ENCODE measurements at regions not wholly inside any gene's neighbourhood (a gene's known extent, or its start where the extent isn't known, plus 50 kb on each side); places are given as distances from the start of the nearest gene placed in this dataset.

DNA sequence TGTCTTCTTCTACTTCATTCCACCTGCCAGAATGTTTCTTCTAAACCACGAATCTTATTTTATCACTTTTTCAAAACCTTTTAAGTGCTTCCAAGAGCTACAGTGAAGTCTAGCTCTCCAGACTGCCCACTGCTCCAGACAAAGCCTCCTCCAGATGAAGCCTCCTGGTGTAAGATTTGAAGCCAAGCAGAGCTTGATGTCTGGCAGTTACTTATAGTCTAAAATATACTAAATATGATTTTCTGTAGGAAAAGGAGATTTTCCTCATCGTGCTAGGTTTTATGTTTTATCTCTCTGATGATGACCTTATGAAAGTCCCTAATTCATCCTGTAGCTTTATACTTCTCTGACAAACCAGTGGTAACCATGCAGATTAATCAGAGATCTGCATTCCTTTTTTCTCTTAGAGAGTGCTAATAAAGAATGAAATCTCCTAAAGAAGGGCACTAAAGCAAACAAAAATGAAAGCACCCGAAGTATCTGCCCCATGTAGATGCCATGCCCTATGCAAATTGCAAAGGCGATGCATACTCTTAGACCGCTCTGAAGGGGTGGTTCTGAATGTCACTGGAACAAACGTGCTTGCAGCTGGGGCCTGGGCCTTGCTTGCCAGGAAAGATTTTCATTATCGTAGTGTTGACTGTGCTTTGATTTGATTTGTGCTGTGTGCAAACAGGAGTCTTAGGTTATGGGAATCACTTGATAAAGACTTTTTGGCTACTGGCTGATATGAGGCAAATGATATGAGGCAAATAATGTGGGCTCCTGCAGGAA is 314.2 kb downstream of the PID1 start:
- CTCF ChIA-PET (ENCODE audit: partially characterized antibody), result no interaction called here
- H3K36me3 ChIP-seq (ENCODE audit: insufficient read depth, low read length), result no peaks in the 10 kb centered on the region
- DNase-seq, result no peak
- H3K27me3 Mint-ChIP-seq, result no peaks in the 10 kb centered on the region
- no peaks in the 10 kb centered on the region for H3K9me3 ChIP-seq (ENCODE audit: control insufficient read depth in 1 of 2, low read length in 2 of 2)
- H3K4me1 Mint-ChIP-seq, result no peaks in the 10 kb centered on the region
- POLR2A ChIA-PET (ENCODE audit: partially characterized antibody), result no interaction called here
- no peak overlapping the region for H3K27ac ChIP-seq (ENCODE audit: low read depth, low read length)
- no peak overlapping the region for H3K4me3 Mint-ChIP-seq
- H3K36me3 Mint-ChIP-seq, result no peaks in the 10 kb centered on the region
- no peak overlapping the region for H3K4me3 ChIP-seq (ENCODE audit: low read length in 2 of 2)
- intact Hi-C loops (cut with micrococcal nuclease), result no loop called here
- H3K9me3 Mint-ChIP-seq, result peaks cover 0 to 9% (median 4%) of the 10 kb centered on the region in 8 donors
- no peak overlapping the region for H3K27ac Mint-ChIP-seq
- H3K27me3 ChIP-seq (ENCODE audit: insufficient read depth, low read length), result no peaks in the 10 kb centered on the region
- no peaks in the 10 kb centered on the region for H3K4me1 ChIP-seq (ENCODE audit: insufficient read depth, low read length)

- no peak overlapping the region for H3K4me3 Mint-ChIP-seq
- no peak overlapping the region for H3K27ac Mint-ChIP-seq
- no peaks in the 10 kb centered on the region for H3K36me3 ChIP-seq (ENCODE audit: insufficient read depth, low read length)
- no peaks in the 10 kb centered on the region for H3K9me3 ChIP-seq (ENCODE audit: control insufficient read depth in 1 of 2, low read length in 2 of 2)
- intact Hi-C loops (cut with micrococcal nuclease), result loop anchor here (5.0 kb wide), 1 partner anchor 312 kb away; no protein-coding TSS in a partner anchor
- no peaks in the 10 kb centered on the region for H3K36me3 Mint-ChIP-seq
- ChIA-PET POLR2A (ENCODE audit: partially characterized antibody) (no interaction called here), CTCF (ENCODE audit: partially characterized antibody) (no interaction called here)
- H3K9me3 Mint-ChIP-seq, result peaks cover 0 to 10% (median 4%) of the 10 kb centered on the region in 8 donors
- H3K4me3 ChIP-seq (ENCODE audit: low read length in 2 of 2), result no peak overlapping the region
- H3K27ac ChIP-seq (ENCODE audit: low read depth, low read length), result no peak overlapping the region
- no peaks in the 10 kb centered on the region for H3K27me3 ChIP-seq (ENCODE audit: insufficient read depth, low read length)
- H3K4me1 ChIP-seq (ENCODE audit: insufficient read depth, low read length), result no peaks in the 10 kb centered on the region
- H3K27me3 Mint-ChIP-seq, result no peaks in the 10 kb centered on the region
- no peak for DNase-seq
- no peaks in the 10 kb centered on the region for H3K4me1 Mint-ChIP-seq
Measured at GRCh38 chr2:228949831-228950230, 321.3 kb downstream of the PID1 start.

- H3K27me3 Mint-ChIP-seq, result no peaks in the 10 kb centered on the region
- Histone ChIP-seq H3K9me3 (ENCODE audit: control insufficient read depth in 1 of 2, low read length in 2 of 2) (no peaks in the 10 kb centered on the region), H3K4me3 (ENCODE audit: low read length in 2 of 2) (no peak overlapping the region), H3K27me3 (ENCODE audit: insufficient read depth, low read length) (no peaks in the 10 kb centered on the region), H3K27ac (ENCODE audit: low read depth, low read length) (no peak overlapping the region), H3K4me1 (ENCODE audit: insufficient read depth, low read length) (no peaks in the 10 kb centered on the region), H3K36me3 (ENCODE audit: insufficient read depth, low read length) (no peaks in the 10 kb centered on the region)
- DNase-seq, result no peak
- H3K4me1 Mint-ChIP-seq, result no peaks in the 10 kb centered on the region
- H3K4me3 Mint-ChIP-seq, result peak overlapping the region in 1 of 8 donors; percentile 62
- no peaks in the 10 kb centered on the region for H3K36me3 Mint-ChIP-seq
- intact Hi-C loops (cut with micrococcal nuclease), result no loop called here
- ChIA-PET POLR2A (ENCODE audit: partially characterized antibody) (no interaction called here), CTCF (ENCODE audit: partially characterized antibody) (no interaction called here)
- H3K9me3 Mint-ChIP-seq, result peaks cover 0 to 15% (median 5%) of the 10 kb centered on the region in 8 donors
- no peak overlapping the region for H3K27ac Mint-ChIP-seq
Measured at GRCh38 chr2:228945710-228946109, 325.4 kb downstream of the PID1 start.

DNA sequence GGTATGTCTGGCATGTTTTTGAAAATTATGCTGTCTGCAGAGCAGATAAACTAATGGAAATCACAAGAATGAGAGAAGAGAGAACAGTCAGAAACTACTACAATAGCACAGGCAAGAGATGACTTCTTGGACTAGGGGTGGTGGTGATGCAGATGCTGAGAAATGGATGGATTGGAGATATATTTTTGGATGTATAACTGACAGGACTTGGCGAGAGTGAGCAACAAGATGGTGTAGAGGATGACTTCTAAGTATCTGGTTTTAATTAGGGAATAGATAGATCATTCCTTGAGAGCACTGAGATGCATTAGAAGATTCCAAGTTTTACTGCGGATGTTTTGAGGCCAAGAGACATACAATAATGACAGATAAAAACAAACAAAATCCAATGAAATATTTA is 328.2 kb downstream of the PID1 start:
- Histone ChIP-seq H3K27me3 (ENCODE audit: insufficient read depth, low read length) (no peaks in the 10 kb centered on the region), H3K9me3 (ENCODE audit: control insufficient read depth in 1 of 2, low read length in 2 of 2) (no peaks in the 10 kb centered on the region), H3K27ac (ENCODE audit: low read depth, low read length) (no peak overlapping the region), H3K36me3 (ENCODE audit: insufficient read depth, low read length) (no peaks in the 10 kb centered on the region), H3K4me3 (ENCODE audit: low read length in 2 of 2) (no peak overlapping the region), H3K4me1 (ENCODE audit: insufficient read depth, low read length) (no peaks in the 10 kb centered on the region)
- no peak overlapping the region for H3K27ac Mint-ChIP-seq
- no peaks in the 10 kb centered on the region for H3K36me3 Mint-ChIP-seq
- no peak for DNase-seq
- H3K9me3 Mint-ChIP-seq, result peaks cover 0 to 20% (median 6%) of the 10 kb centered on the region in 8 donors
- ChIA-PET POLR2A (ENCODE audit: partially characterized antibody) (no interaction called here), CTCF (ENCODE audit: partially characterized antibody) (no interaction called here)
- H3K4me3 Mint-ChIP-seq, result no peak overlapping the region
- intact Hi-C loops (cut with micrococcal nuclease), result no loop called here
- H3K27me3 Mint-ChIP-seq, result no peaks in the 10 kb centered on the region
- H3K4me1 Mint-ChIP-seq, result no peaks in the 10 kb centered on the region

GRCh38 chr2:228938629-228939028 is 332.5 kb downstream of the PID1 start:
- Histone ChIP-seq H3K27ac (ENCODE audit: low read depth, low read length) (no peak overlapping the region), H3K4me3 (ENCODE audit: low read length in 2 of 2) (no peak overlapping the region), H3K36me3 (ENCODE audit: insufficient read depth, low read length) (no peaks in the 10 kb centered on the region), H3K27me3 (ENCODE audit: insufficient read depth, low read length) (no peaks in the 10 kb centered on the region), H3K4me1 (ENCODE audit: insufficient read depth, low read length) (no peaks in the 10 kb centered on the region), H3K9me3 (ENCODE audit: control insufficient read depth in 1 of 2, low read length in 2 of 2) (no peaks in the 10 kb centered on the region)
- no peaks in the 10 kb centered on the region for H3K36me3 Mint-ChIP-seq
- CTCF ChIA-PET (ENCODE audit: partially characterized antibody), result no interaction called here
- peaks cover 2 to 23% (median 10%) of the 10 kb centered on the region in 8 donors for H3K9me3 Mint-ChIP-seq
- H3K27ac Mint-ChIP-seq, result no peak overlapping the region
- no peak overlapping the region for H3K4me3 Mint-ChIP-seq
- intact Hi-C loops (cut with micrococcal nuclease), result no loop called here
- H3K27me3 Mint-ChIP-seq, result no peaks in the 10 kb centered on the region
- no peaks in the 10 kb centered on the region for H3K4me1 Mint-ChIP-seq
- POLR2A ChIA-PET (ENCODE audit: partially characterized antibody), result no interaction called here
- DNase-seq, result no peak

DNA sequence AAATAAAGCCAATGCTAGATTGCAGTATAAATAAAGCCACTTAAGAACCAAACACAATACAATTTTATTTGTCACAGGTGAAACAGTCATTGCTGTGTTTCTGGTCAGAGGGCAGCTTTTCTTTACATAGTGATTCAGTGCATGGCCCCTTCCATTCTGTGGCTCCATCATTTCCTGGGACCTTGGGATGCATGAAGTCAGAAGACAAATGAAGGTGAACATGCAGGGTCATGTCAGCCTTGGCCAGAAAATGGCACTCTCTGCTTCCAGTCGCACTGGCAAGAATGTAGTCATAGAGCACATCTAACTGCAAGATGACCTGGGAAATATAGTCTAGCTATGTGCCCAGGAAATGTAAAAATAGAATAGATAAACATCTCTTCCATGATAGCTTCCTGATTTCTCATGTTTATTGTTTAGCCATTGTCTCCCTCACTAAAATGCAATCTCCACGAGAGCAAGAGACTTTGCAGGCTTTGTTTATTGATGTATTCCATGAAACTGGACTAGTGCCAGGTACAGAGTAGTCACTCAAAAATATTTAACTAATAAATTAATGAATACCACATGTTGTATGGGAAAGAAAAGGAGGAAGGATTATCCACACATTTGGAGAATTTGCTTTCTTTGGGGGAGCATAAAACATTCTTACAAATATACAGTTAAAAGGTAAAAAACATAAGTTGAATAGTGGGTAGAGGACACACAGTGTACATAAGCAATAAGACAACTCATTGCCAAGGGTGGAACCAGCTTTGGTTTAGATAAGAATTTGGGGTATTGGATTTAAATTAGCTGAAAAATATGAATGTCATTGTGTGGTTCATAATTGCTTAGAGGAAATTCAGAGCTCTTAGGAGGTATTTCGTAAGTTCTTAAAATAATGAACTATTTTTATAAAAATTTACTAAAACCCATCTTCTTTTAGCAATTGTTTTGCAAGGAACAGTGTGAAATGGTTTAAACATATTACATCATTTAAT is 343.8 kb downstream of the PID1 start:
- H3K4me3 Mint-ChIP-seq, result no peak overlapping the region

GRCh38 chr2:228919808-228920207 is 351.3 kb downstream of the PID1 start:
- H3K4me1 Mint-ChIP-seq, result no peaks in the 10 kb centered on the region
- intact Hi-C loops (cut with micrococcal nuclease), result no loop called here
- peaks cover 0 to 13% (median 0%) of the 10 kb centered on the region in 8 donors for H3K9me3 Mint-ChIP-seq
- no peak for DNase-seq
- no peak overlapping the region for H3K4me3 Mint-ChIP-seq
- no peaks in the 10 kb centered on the region for H3K27me3 Mint-ChIP-seq
- no peaks in the 10 kb centered on the region for H3K27me3 ChIP-seq (ENCODE audit: insufficient read depth, low read length)
- no peaks in the 10 kb centered on the region for H3K36me3 ChIP-seq (ENCODE audit: insufficient read depth, low read length)
- H3K36me3 Mint-ChIP-seq, result no peaks in the 10 kb centered on the region
- CTCF ChIA-PET (ENCODE audit: partially characterized antibody), result no interaction called here
- no peaks in the 10 kb centered on the region for H3K9me3 ChIP-seq (ENCODE audit: control insufficient read depth in 1 of 2, low read length in 2 of 2)
- no peak overlapping the region for H3K4me3 ChIP-seq (ENCODE audit: low read length in 2 of 2)
- no peak overlapping the region for H3K27ac ChIP-seq (ENCODE audit: low read depth, low read length)
- no peaks in the 10 kb centered on the region for H3K4me1 ChIP-seq (ENCODE audit: insufficient read depth, low read length)
- no peak overlapping the region for H3K27ac Mint-ChIP-seq
- POLR2A ChIA-PET (ENCODE audit: partially characterized antibody), result no interaction called here

More for the DNA sequence above, 343.8 kb downstream of the PID1 start:
- intact Hi-C loops (cut with micrococcal nuclease), result no loop called here
- Histone ChIP-seq H3K27me3 (ENCODE audit: insufficient read depth, low read length) (no peaks in the 10 kb centered on the region), H3K4me3 (ENCODE audit: low read length in 2 of 2) (no peak overlapping the region), H3K36me3 (ENCODE audit: insufficient read depth, low read length) (no peaks in the 10 kb centered on the region), H3K4me1 (ENCODE audit: insufficient read depth, low read length) (no peaks in the 10 kb centered on the region), H3K9me3 (ENCODE audit: control insufficient read depth in 1 of 2, low read length in 2 of 2) (no peaks in the 10 kb centered on the region), H3K27ac (ENCODE audit: low read depth, low read length) (no peak overlapping the region)
- no peaks in the 10 kb centered on the region for H3K4me1 Mint-ChIP-seq
- H3K27me3 Mint-ChIP-seq, result no peaks in the 10 kb centered on the region
- ChIA-PET POLR2A (ENCODE audit: partially characterized antibody) (no interaction called here), CTCF (ENCODE audit: partially characterized antibody) (no interaction called here)
- no peak for DNase-seq
- H3K36me3 Mint-ChIP-seq, result no peaks in the 10 kb centered on the region
- peaks cover 4 to 17% (median 8%) of the 10 kb centered on the region in 8 donors for H3K9me3 Mint-ChIP-seq
- no peak overlapping the region for H3K27ac Mint-ChIP-seq
